ENCODE measurements at regions not wholly inside any gene's neighbourhood (a gene's known extent, or its start where the extent isn't known, plus 50 kb on each side); places are given as distances from the start of the nearest gene placed in this dataset.
"Not testable (repeated sequence)": the region's sequence is repeated elsewhere in the genome, so short reads cannot be mapped to it uniquely, and the experiment has no call there.

DNA sequence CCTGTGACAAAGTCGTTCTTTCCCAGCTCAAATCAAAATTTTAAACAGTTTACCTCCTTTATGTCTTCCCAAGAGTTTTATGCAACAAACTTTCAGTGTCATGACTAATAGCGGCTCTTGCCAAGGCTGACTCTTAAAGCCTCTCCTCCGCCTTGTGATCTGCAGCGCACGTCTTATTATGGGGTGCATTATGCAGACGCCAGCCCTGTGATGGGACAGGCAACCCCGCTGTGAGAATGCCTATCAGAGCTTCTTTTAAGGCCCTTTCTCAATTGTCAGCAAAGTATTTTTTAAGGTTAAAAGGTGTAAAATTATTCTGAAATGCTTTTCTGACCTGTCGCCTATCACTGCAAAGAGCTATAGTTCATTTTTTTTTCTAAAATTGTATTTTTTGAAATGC lies 152.8 kb downstream of the SOX1 start:
- Histone ChIP-seq H3K4me3 (no peak overlapping the region), H3K9me3 (no peaks in the 10 kb centered on the region), H3K4me1 (no peaks in the 10 kb centered on the region), H3K27me3 (no peaks in the 10 kb centered on the region), H3K36me3 (no peaks in the 10 kb centered on the region), H3K27ac (no peak overlapping the region)
- intact Hi-C loops (cut with DNase I), result no loop called here
- TF ChIP-seq POLR2A (IDR thresholded peaks at IDR 0.05), result no peak
- TF ChIP-seq POLR2AphosphoS5 (IDR thresholded peaks at IDR 0.05; ENCODE audit: insufficient read depth in 1 of 2, low read depth in 1 of 2), result no peak
- TF ChIP-seq, protein P1, sequence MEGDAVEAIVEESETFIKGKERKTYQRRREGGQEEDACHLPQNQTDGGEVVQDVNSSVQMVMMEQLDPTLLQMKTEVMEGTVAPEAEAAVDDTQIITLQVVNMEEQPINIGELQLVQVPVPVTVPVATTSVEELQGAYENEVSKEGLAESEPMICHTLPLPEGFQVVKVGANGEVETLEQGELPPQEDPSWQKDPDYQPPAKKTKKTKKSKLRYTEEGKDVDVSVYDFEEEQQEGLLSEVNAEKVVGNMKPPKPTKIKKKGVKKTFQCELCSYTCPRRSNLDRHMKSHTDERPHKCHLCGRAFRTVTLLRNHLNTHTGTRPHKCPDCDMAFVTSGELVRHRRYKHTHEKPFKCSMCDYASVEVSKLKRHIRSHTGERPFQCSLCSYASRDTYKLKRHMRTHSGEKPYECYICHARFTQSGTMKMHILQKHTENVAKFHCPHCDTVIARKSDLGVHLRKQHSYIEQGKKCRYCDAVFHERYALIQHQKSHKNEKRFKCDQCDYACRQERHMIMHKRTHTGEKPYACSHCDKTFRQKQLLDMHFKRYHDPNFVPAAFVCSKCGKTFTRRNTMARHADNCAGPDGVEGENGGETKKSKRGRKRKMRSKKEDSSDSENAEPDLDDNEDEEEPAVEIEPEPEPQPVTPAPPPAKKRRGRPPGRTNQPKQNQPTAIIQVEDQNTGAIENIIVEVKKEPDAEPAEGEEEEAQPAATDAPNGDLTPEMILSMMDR (IDR thresholded peaks at IDR 0.05), result no peak
- no peak for DNase-seq (ENCODE audit: extremely low spot score in 2 of 2)

DNA sequence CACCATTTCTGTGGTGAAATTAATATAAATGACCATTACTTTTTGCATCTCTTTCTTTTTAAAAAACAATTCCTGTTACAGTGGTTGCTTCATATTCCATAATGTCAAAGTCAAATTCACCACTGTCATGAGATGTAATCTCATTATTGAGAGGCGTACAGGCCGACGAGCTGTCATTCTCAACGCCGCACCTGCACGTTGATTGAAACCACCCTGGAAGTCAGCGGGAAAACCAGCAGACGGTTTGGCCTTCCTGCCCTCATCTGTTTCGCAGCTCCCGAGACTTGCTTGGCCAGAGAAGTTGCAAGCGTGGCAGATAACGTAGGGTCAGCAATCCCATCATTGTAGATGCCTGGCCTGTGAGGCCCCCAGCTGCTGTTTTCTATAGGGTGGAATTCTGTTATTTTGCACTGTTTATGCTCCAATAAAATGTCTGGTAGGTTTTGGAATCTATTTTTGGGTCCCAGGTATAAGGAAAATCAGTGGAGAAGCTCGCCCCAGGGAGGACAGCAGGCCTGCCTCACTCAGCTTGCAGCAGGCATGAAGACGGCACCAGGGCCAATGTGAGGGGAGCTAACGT lies 153.4 kb downstream of the SOX1 start:
- TF ChIP-seq POLR2AphosphoS5 (IDR thresholded peaks at IDR 0.05; ENCODE audit: insufficient read depth in 1 of 2, low read depth in 1 of 2) (no peak), POLR2A (IDR thresholded peaks at IDR 0.05) (no peak)
- TF ChIP-seq, protein P1 (IDR thresholded peaks at IDR 0.05), result no peak
- Histone ChIP-seq H3K36me3 (no peaks in the 10 kb centered on the region), H3K27me3 (no peaks in the 10 kb centered on the region), H3K27ac (no peak overlapping the region), H3K9me3 (no peaks in the 10 kb centered on the region), H3K4me3 (no peak overlapping the region), H3K4me1 (no peaks in the 10 kb centered on the region)
- intact Hi-C loops (cut with DNase I), result no loop called here
- DNase-seq (ENCODE audit: extremely low spot score in 2 of 2), result no peak

DNA sequence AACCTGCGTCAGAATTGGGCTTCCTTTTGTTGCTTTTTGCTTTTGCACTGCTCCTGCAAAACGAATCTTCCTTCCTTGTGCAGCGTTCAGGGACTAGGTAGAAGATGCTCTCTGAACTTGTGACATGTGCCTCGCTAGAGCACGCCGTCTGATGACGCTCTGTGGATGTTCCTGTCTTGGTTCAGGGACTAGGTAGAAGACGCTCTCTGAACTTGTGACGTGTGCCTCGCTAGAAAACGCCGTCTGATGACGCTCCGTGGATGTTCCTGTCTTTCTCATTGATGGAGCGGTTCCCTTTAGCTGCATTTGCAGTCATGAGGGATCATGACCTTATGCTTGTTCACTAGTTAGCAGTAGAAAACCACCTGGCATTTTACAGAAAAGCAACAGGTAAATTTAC lies 154.0 kb downstream of the SOX1 start:
- intact Hi-C loops (cut with DNase I), result no loop called here
- H3K27me3 ChIP-seq, result no peaks in the 10 kb centered on the region
- TF ChIP-seq POLR2A (IDR thresholded peaks at IDR 0.05) (no peak), POLR2AphosphoS5 (IDR thresholded peaks at IDR 0.05; ENCODE audit: insufficient read depth in 1 of 2, low read depth in 1 of 2) (no peak)
- TF ChIP-seq, protein P1 (IDR thresholded peaks at IDR 0.05), result no peak
- no peaks in the 10 kb centered on the region for H3K36me3 ChIP-seq
- DNase-seq (ENCODE audit: extremely low spot score in 2 of 2), result no peak
- H3K4me3 ChIP-seq, result no peak overlapping the region
- no peak overlapping the region for H3K27ac ChIP-seq
- H3K4me1 ChIP-seq, result no peaks in the 10 kb centered on the region
- no peaks in the 10 kb centered on the region for H3K9me3 ChIP-seq

DNA sequence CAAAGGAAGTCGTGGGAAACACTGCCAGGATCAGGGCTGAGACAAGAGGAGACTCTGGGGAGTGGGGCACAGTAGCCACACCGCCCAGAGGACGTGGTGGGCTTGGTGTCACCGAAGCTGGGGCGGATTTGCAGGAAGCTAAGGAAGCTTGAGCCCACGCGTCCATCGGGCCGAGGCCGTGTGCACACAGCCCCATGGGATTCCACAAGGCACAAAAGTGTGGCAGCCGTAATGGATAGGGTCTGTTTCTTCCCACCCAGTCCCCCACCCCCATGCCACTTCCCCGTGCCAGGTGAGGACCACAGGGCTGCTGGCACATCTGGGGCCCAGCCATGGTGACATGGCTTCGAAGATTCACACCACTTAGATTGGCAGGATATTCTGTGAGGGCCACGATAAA lies 153.2 kb upstream of the SPACA7 start:
- H3K4me1 ChIP-seq, result no peaks in the 10 kb centered on the region
- H3K36me3 ChIP-seq, result no peaks in the 10 kb centered on the region
- intact Hi-C loops (cut with DNase I), result no loop called here
- TF ChIP-seq, protein P1 (IDR thresholded peaks at IDR 0.05), result no peak
- no peak for TF ChIP-seq POLR2A (IDR thresholded peaks at IDR 0.05)
- no peak for TF ChIP-seq POLR2AphosphoS5 (IDR thresholded peaks at IDR 0.05; ENCODE audit: insufficient read depth in 1 of 2, low read depth in 1 of 2)
- no peak overlapping the region for H3K4me3 ChIP-seq
- H3K9me3 ChIP-seq, result no peaks in the 10 kb centered on the region
- no peaks in the 10 kb centered on the region for H3K27me3 ChIP-seq
- H3K27ac ChIP-seq, result no peak overlapping the region
- DNase-seq (ENCODE audit: extremely low spot score in 2 of 2), result no peak

DNA sequence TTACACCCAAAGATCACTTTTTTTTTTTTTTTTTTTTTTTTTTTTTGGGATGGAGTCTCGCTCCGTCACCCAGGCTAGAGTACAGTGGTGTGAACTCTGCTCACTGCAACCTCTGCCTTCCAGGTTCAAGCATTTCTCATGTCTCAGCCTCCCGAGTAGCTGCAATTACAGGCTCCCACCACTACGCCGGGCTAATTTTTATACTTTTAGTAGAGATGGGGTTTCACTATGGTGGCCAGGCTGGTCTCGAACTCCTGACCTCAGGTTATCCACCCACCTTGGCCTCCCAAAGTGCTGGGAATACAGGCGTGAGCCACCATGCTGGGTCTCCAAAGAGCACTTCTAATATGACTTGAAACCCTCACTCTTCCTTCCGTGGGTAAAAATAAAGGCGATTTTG lies 152.2 kb upstream of the SPACA7 start:
- H3K4me3 ChIP-seq; H3K4me1 ChIP-seq; H3K36me3 ChIP-seq; H3K27me3 ChIP-seq; H3K9me3 ChIP-seq; H3K27ac ChIP-seq; intact Hi-C loops (cut with DNase I); DNase-seq (ENCODE audit: extremely low spot score in 2 of 2): not testable (repeated sequence)
